Chondrocyte (in vitro differentiated cells): ENCODE measurements at regions not wholly inside any gene's neighbourhood (a gene's known extent, or its start where the extent isn't known, plus 50 kb on each side); places are given as distances from the start of the nearest gene placed in this dataset.
A peak's percentile ranks its signal among the peaks of the same experiment; 100 is the strongest.

Experiments
- DNase-seq: peaks from one replicate; pipeline ENCODE4 v3.0.0; 2021; ENCODE audit warnings: mixed read lengths, low spot score
- H3K27ac Mint-ChIP-seq: one replicate; pipeline ENCODE4 v1.8.0; 2021; ENCODE audit warnings: mild to moderate bottlenecking, moderate library complexity, mixed read lengths; ENCODE audit not compliant: unreplicated experiment
- H3K27me3 Mint-ChIP-seq: 2 replicates; pipeline ENCODE4 v1.8.0; 2021; ENCODE audit warnings: low read depth, mixed read lengths
- H3K36me3 Mint-ChIP-seq: 2 replicates; pipeline ENCODE4 v1.8.0; 2021; ENCODE audit warnings: low read depth, mixed read lengths
- H3K4me1 Mint-ChIP-seq: 2 replicates; pipeline ENCODE4 v1.8.0; 2021; ENCODE audit warnings: low read depth, mild to moderate bottlenecking, mixed read lengths
- H3K4me3 Mint-ChIP-seq: one replicate; pipeline ENCODE4 v1.8.0; 2021; ENCODE audit warnings: mild to moderate bottlenecking, moderate library complexity, mixed read lengths; ENCODE audit not compliant: unreplicated experiment
- H3K9me3 Mint-ChIP-seq: 2 replicates; pipeline ENCODE4 v1.8.0; 2021; ENCODE audit warnings: low read depth, mixed read lengths
- CTCF ChIP-seq: fragments of 200-600 bp; sonication (generic); IDR thresholded peaks from 2 replicates; pipeline ENCODE4 v1.5.0; 2021; ENCODE audit warnings: antibody characterized with exemption, mild to moderate bottlenecking, moderate library complexity

GRCh38 chr2:114065731-114066130, 175.8 kb downstream of the ACTR3 start:
- no peak for TF ChIP-seq CTCF
- no peak overlapping the region for H3K4me3 Mint-ChIP-seq
- peaks cover 10% of the 10 kb centered on the region for H3K27me3 Mint-ChIP-seq
- DNase-seq: no peak
- H3K36me3 Mint-ChIP-seq: no peaks in the 10 kb centered on the region
- no peaks in the 10 kb centered on the region for H3K4me1 Mint-ChIP-seq
- H3K9me3 Mint-ChIP-seq: no peaks in the 10 kb centered on the region
- H3K27ac Mint-ChIP-seq: no peak overlapping the region

DNA sequence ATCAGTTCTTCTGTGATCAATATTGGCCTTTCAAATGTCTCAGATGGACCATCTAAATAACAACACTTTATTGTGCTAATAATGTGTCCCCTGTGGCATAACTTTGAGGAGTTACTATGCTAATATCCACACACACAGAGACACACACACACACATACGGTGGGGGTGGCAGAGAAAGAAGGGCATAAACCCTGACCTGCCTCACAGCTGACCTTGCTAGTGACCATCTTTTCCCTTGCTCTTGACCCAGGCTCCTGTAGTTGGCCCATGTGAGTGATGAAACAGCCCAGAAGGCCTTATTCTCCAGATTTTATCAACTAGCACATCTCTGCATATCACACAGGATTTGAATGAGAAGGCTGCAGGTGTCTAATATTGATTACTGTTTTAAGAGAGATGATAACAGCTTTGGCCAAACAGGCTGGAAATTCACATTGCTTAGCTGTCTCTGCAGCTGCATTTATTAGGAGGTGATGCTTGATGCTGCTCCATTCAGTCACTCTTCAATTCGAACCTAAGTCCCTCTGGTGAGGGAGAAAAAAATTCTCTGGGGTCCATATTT, 176.4 kb downstream of the ACTR3 start:
- Mint-ChIP-seq H3K27ac (no peak overlapping the region), H3K4me1 (no peaks in the 10 kb centered on the region), H3K9me3 (no peaks in the 10 kb centered on the region), H3K27me3 (peaks cover 10% of the 10 kb centered on the region), H3K36me3 (no peaks in the 10 kb centered on the region), H3K4me3 (no peak overlapping the region)
- DNase-seq: no peak
- TF ChIP-seq CTCF: no peak

- Mint-ChIP-seq H3K27ac (peak overlapping the region; percentile 22), H3K36me3 (no peaks in the 10 kb centered on the region), H3K9me3 (no peaks in the 10 kb centered on the region), H3K4me1 (no peaks in the 10 kb centered on the region), H3K27me3 (peaks cover 10% of the 10 kb centered on the region), H3K4me3 (no peak overlapping the region)
- no peak for DNase-seq
- TF ChIP-seq CTCF: no peak
These were observed 178.5 kb downstream of the ACTR3 start for GRCh38 chr2:114068438-114068837.

GRCh38 chr2:114076961-114077360, 187.1 kb downstream of the ACTR3 start:
- Mint-ChIP-seq H3K4me3 (no peak overlapping the region), H3K4me1 (no peaks in the 10 kb centered on the region), H3K36me3 (no peaks in the 10 kb centered on the region), H3K27ac (no peak overlapping the region), H3K9me3 (peaks cover 8% of the 10 kb centered on the region), H3K27me3 (peaks cover 6% of the 10 kb centered on the region)
- DNase-seq: no peak
- TF ChIP-seq CTCF: no peak

DNA sequence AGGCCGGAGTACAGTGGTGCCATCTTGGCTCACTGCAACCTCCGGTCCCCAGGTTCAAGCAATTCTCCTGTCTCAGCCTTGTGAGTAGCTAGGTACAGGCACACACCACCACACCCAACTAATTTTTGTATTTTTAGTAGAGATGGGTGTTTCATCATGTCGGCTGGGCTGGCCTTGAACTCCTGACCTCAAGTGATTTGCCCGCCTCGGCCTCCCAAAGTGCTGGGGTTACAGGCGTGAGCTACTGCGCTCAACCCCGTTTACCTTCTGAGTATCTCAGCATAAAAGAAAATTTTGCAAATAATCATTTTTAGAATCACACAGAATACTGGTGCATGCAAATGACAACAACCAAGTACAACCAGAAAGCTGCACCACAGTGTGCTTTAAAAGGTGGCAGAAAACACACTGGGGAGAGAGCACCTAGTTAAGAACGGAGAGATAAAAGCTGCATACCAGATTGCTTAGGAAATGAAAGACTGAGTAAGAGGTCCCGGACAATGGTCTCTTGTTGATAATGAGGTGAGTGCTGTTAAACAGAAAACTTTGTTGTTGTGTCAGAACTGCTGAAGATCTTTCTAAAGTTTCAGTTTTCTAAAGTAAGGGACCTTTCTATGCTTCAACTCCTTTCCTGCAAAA, 189.6 kb downstream of the ACTR3 start:
- Mint-ChIP-seq H3K4me3 (no peak overlapping the region), H3K9me3 (peaks cover 8% of the 10 kb centered on the region), H3K27ac (no peak overlapping the region), H3K27me3 (peaks cover 3% of the 10 kb centered on the region), H3K4me1 (no peaks in the 10 kb centered on the region), H3K36me3 (no peaks in the 10 kb centered on the region)
- no peak for DNase-seq
- no peak for TF ChIP-seq CTCF
